IMR-90 (cell line): ENCODE measurements at regions not wholly inside any gene's neighbourhood (a gene's known extent, or its start where the extent isn't known, plus 50 kb on each side); places are given as distances from the start of the nearest gene placed in this dataset.

Experiments used
- ATAC-seq: fragments of 200-7000 bp; cut with Tn5 transposase; 2 replicates; pipeline ENCODE4 v1.9.1; 2020; ENCODE audit warnings: low read depth, mild to moderate bottlenecking, moderate library complexity
- BruUV-seq: library from RNA; stranded (reverse); fragments of 400-500 nt; replicated peaks from 2 replicates; lab custom pipeline; 2021; lab: Mats Ljungman, UMichigan
- CTCF ChIA-PET: fragments of 300-600 bp; formaldehyde crosslinking; extraction: SDS; loops from one replicate; lab custom pipeline; 2021; ENCODE audit warnings: antibody characterized with exemption; lab: Yijun Ruan, JAX
- POLR2A ChIA-PET: fragments of 300-600 bp; sonication (Branson Sonifier 250); formaldehyde crosslinking; loops from one replicate; lab custom pipeline; 2022; ENCODE audit warnings: antibody characterized with exemption; ENCODE audit not compliant: unreplicated experiment; lab: Charles Lee
- DNase-seq: peaks from one replicate; pipeline ENCODE4 v3.0.0; 2013
- H2AFZ ChIP-seq: replicated peaks from 2 replicates; pipeline ENCODE3; 2013; ENCODE audit warnings: low read length, mild to moderate bottlenecking; ENCODE audit not compliant: poor library complexity
- H2AK5ac ChIP-seq: 2 replicates; pipeline ENCODE4 v1.6.1; 2013; ENCODE audit warnings: low read depth, low read length, inconsistent platforms
- H2AK9ac ChIP-seq: replicated peaks from 2 replicates; pipeline ENCODE3; 2013; ENCODE audit warnings: mild to moderate bottlenecking, low read depth, low read length, moderate library complexity; ENCODE audit not compliant: poor library complexity
- H2BK120ac ChIP-seq: 2 replicates; pipeline ENCODE4 v1.6.1; 2013; ENCODE audit warnings: low read depth, low read length, inconsistent platforms
- H2BK15ac ChIP-seq: 3 replicates; pipeline ENCODE4 v1.6.1; 2013; ENCODE audit warnings: low read depth, low read length, inconsistent platforms
- H2BK20ac ChIP-seq: 2 replicates; pipeline ENCODE4 v1.6.1; 2013; ENCODE audit warnings: low read depth, mild to moderate bottlenecking, inconsistent platforms, low read length, moderate library complexity
- H2BK5ac ChIP-seq: 2 replicates; pipeline ENCODE4 v1.6.1; 2013; ENCODE audit warnings: mild to moderate bottlenecking, low read depth, low read length, inconsistent platforms; ENCODE audit not compliant: poor library complexity, severe bottlenecking
- H3K14ac ChIP-seq: replicated peaks from 2 replicates; pipeline ENCODE4 v1.6.1; 2013; ENCODE audit warnings: low read depth, low read length, inconsistent platforms
- H3K18ac ChIP-seq: 2 replicates; pipeline ENCODE4 v1.6.1; 2013; ENCODE audit warnings: low read depth, low read length, control low read depth
- H3K23ac ChIP-seq: 2 replicates; pipeline ENCODE4 v1.6.1; 2013; ENCODE audit warnings: low read depth, low read length, inconsistent platforms
- H3K27ac ChIP-seq: 2 replicates; pipeline ENCODE4 v1.5.1; 2013; ENCODE audit warnings: mild to moderate bottlenecking, control low read depth, low read length; ENCODE audit not compliant: insufficient read depth
- H3K27me3 ChIP-seq: 2 replicates; pipeline ENCODE4 v1.6.1; 2013; ENCODE audit warnings: low read length; ENCODE audit not compliant: control insufficient read depth, insufficient read depth
- H3K36me3 ChIP-seq: 2 replicates; pipeline ENCODE4 v1.6.1; 2013; ENCODE audit warnings: low read length, mixed read lengths; ENCODE audit not compliant: control insufficient read depth, insufficient read depth
- H3K4ac ChIP-seq: 2 replicates; pipeline ENCODE4 v1.6.1; 2013; ENCODE audit warnings: low read depth, low read length, inconsistent platforms
- H3K4me1 ChIP-seq: 2 replicates; pipeline ENCODE4 v1.6.1; 2013; ENCODE audit warnings: low read length, mixed read lengths; ENCODE audit not compliant: control insufficient read depth, insufficient read depth
- H3K4me2 ChIP-seq: 2 replicates; pipeline ENCODE4 v1.6.1; 2013; ENCODE audit warnings: low read depth, mild to moderate bottlenecking, control low read depth, low read length, moderate library complexity
- H3K4me3 ChIP-seq: 2 replicates; pipeline ENCODE4 v1.5.1; 2013; ENCODE audit warnings: low read depth, mild to moderate bottlenecking, control low read depth, low read length, moderate library complexity; ENCODE audit not compliant: insufficient read depth
- H3K56ac ChIP-seq: 2 replicates; pipeline ENCODE4 v1.6.1; 2013; ENCODE audit warnings: low read length, inconsistent platforms; ENCODE audit not compliant: insufficient read depth; ENCODE audit errors: extremely low read depth
- H3K79me1 ChIP-seq, 2 experiments: 2 replicates each; pipeline ENCODE4 v1.6.1; 2013; ENCODE audit warnings: low read length in 2 of 2, inconsistent platforms in 1 of 2, low read depth in 1 of 2
- H3K9ac ChIP-seq: 2 replicates; pipeline ENCODE4 v1.6.1; 2013; ENCODE audit warnings: low read depth, low read length, control low read depth
- H3K9me1 ChIP-seq: 2 replicates; pipeline ENCODE4 v1.6.1; 2013; ENCODE audit warnings: low read length, inconsistent platforms; ENCODE audit not compliant: insufficient read depth
- H3K9me3 ChIP-seq: 2 replicates; pipeline ENCODE4 v1.6.1; 2013; ENCODE audit warnings: low read length; ENCODE audit not compliant: control insufficient read depth, insufficient read depth
- H4K20me1 ChIP-seq: 2 replicates; pipeline ENCODE4 v1.6.1; 2013; ENCODE audit warnings: low read length, inconsistent platforms; ENCODE audit not compliant: insufficient read depth
- H4K5ac ChIP-seq: 2 replicates; pipeline ENCODE4 v1.6.1; 2013; ENCODE audit warnings: mild to moderate bottlenecking, low read depth, low read length, control low read depth
- H4K8ac ChIP-seq, 2 experiments: 2 replicates each; pipeline ENCODE4 v1.6.1; 2013; ENCODE audit warnings: low read depth in 2 of 2, low read length in 2 of 2, control low read depth in 1 of 2, inconsistent platforms in 1 of 2
- H4K91ac ChIP-seq: 2 replicates; pipeline ENCODE4 v1.6.1; 2013; ENCODE audit warnings: low read depth, low read length, inconsistent platforms; ENCODE audit not compliant: insufficient read depth
- BHLHE40 ChIP-seq: fragments of 150-350 bp; IDR thresholded peaks from 2 replicates; pipeline ENCODE4 v1.6.1; 2016; ENCODE audit warnings: mild to moderate bottlenecking, low read depth, low read length
- CEBPB ChIP-seq: IDR thresholded peaks from 2 replicates; pipeline ENCODE4 v1.6.1; 2012; ENCODE audit warnings: low read depth, low read length, improper control_type of control experiment
- CHD1 ChIP-seq: IDR thresholded peaks from 2 replicates; pipeline ENCODE4 v1.6.1; 2012; ENCODE audit warnings: low read depth, low read length, improper control_type of control experiment
- CTCF ChIP-seq: conservative IDR thresholded peaks from 2 replicates; pipeline ENCODE4 v1.5.1; 2012; ENCODE audit warnings: mild to moderate bottlenecking, low read depth, low read length, improper control_type of control experiment
- FOS ChIP-seq: fragments of 150-350 bp; IDR thresholded peaks from 2 replicates; pipeline ENCODE4 v1.6.1; 2016; ENCODE audit warnings: low read depth, low read length
- MXI1 ChIP-seq: IDR thresholded peaks from 2 replicates; pipeline ENCODE4 v1.6.1; 2012; ENCODE audit warnings: low read depth, mild to moderate bottlenecking, low read length, moderate library complexity, borderline replicate concordance
- POLR2A ChIP-seq: IDR thresholded peaks from 2 replicates; pipeline ENCODE4 v1.6.1; 2012; ENCODE audit warnings: mild to moderate bottlenecking, low read depth, low read length
- RAD21 ChIP-seq: IDR thresholded peaks from 2 replicates; pipeline ENCODE4 v1.6.1; 2012; ENCODE audit warnings: low read length, improper control_type of control experiment
- RCOR1 ChIP-seq: IDR thresholded peaks from 2 replicates; pipeline ENCODE4 v1.6.1; 2012; ENCODE audit warnings: mild to moderate bottlenecking, low read length, improper control_type of control experiment; ENCODE audit not compliant: insufficient replicate concordance
- RFX5 ChIP-seq: IDR thresholded peaks from 2 replicates; pipeline ENCODE4 v1.8.0; 2012; ENCODE audit warnings: low read depth, mild to moderate bottlenecking, low read length, moderate library complexity
- SMC3 ChIP-seq: fragments of 150-350 bp; IDR thresholded peaks from 2 replicates; pipeline ENCODE4 v1.6.1; 2016; ENCODE audit warnings: low read depth, mild to moderate bottlenecking, antibody characterized with exemption, low read length, moderate library complexity
- WGBS, 2 experiments: methylation state at CpG; one replicate each; pipeline versions ENCODE4 v1.1.5 to v1.1.7; 2013; ENCODE audit warnings: missing lambda C conversion rate in 2 of 2; ENCODE audit not compliant: insufficient read length in 1 of 2; ENCODE audit errors: extremely low coverage in 2 of 2; 5-methylcytosine and 5-hydroxymethylcytosine counted together
- dilution Hi-C: fragments of 300-500 bp; cut with HindIII; formaldehyde crosslinking; loops from one replicate; pipeline ENCODE4 v1.14.3; 2018; ENCODE audit warnings: low sequenced_read_pairs; ENCODE audit not compliant: unreplicated experiment
- in situ Hi-C: fragments of 300-500 bp; cut with MboI; formaldehyde crosslinking; loops from 3 replicates; pipeline ENCODE4 v1.14.3; 2019; ENCODE audit warnings: low sequenced_read_pairs, inconsistent platforms, mixed read lengths
- intact Hi-C: fragments of 100-400 bp; cut with micrococcal nuclease; formaldehyde crosslinking; loops from 2 replicates; pipeline ENCODE4 v1.10.0; 2022

GRCh38 chr4:14343961-14344360 is 658.3 kb upstream of the CPEB2 start:
- Histone ChIP-seq H2AFZ (no peak overlapping the region), H2AK5ac (no peak overlapping the region), H2BK120ac (no peak overlapping the region), H3K14ac (no peak overlapping the region), H3K79me1 (no peaks in the 10 kb centered on the region), H4K91ac (no peak overlapping the region), H2BK15ac (no peak overlapping the region), H3K4me3 (no peak overlapping the region), H3K23ac (no peak overlapping the region), H3K36me3 (no peaks in the 10 kb centered on the region), H3K4me1 (no peaks in the 10 kb centered on the region), H3K9me1 (no peaks in the 10 kb centered on the region), H4K20me1 (no peaks in the 10 kb centered on the region), H3K9ac (no peak overlapping the region), H3K4ac (no peak overlapping the region), H3K56ac (no peak overlapping the region), H4K5ac (no peak overlapping the region), H3K27ac (no peak overlapping the region), H3K9me3 (no peaks in the 10 kb centered on the region), H3K18ac (no peak overlapping the region), H2BK5ac (no peak overlapping the region), H2AK9ac (no peak overlapping the region), H3K27me3 (no peaks in the 10 kb centered on the region; the same call in 1 of the 2 replicates), H4K8ac (no peak overlapping the region), H2BK20ac (no peak overlapping the region), H3K4me2 (no peak overlapping the region)
- intact Hi-C loops = loop anchor here (10.0 kb wide), 1 partner anchor 689 kb away; no protein-coding TSS in a partner anchor
- in situ Hi-C loops = no loop called here
- BruUV-seq = no TSS peak
- CTCF ChIA-PET = no interaction called here
- DNase-seq = no peak
- POLR2A ChIA-PET = no interaction called here
- no CpG with 5 or more reads among the region's 4 CpGs for WGBS, 2 experiments
- dilution Hi-C loops = no loop called here
- ATAC-seq = no peak
- no peak for TF ChIP-seq SMC3
- TF ChIP-seq BHLHE40 = no peak
- TF ChIP-seq RAD21 = no peak
- no peak for TF ChIP-seq RCOR1
- no peak for TF ChIP-seq CEBPB
- TF ChIP-seq CHD1 = no peak
- TF ChIP-seq CTCF = no peak
- no peak for TF ChIP-seq RFX5
- no peak for TF ChIP-seq MXI1
- no peak for TF ChIP-seq POLR2A
- no peak for TF ChIP-seq FOS
